ENCODE measurements at regions not wholly inside any gene's neighbourhood (a gene's known extent, or its start where the extent isn't known, plus 50 kb on each side); places are given as distances from the start of the nearest gene placed in this dataset.

DNA sequence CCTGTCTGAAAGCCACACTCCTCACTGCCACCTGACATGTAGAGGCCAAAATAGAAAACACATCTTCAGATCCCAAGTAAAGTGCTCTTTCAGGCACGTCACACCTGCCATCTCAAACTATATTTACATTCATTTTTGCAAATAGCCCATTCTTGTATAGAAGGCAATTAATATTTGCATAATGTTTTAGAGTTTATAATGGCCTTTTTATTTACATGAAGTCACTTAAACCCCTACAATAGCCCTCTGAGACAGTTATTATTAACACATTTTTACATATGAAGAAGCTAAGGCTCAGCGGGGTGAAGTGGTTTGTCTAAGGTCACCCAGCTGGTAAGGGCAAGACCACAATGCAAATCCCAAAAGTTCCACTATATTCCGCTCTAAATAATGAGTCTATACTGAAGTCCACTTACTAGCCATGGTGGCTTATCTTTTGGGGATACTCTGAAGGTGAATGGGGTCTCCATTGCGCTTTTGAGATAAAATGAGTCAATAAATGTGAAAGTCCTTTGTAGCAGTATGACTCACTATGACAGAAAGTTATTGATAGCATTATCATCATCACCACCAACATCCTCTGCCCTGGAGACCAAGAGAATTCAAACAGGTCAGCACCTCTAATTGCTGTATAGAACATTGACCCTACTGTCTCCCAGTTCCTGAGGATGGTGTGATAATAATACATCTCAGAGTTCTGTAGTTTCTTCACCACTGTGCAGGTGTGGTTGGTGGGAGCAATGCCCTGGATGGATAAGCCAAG lies 155.9 kb upstream of the BCL6 start:
- DNase-seq (ENCODE audit: low read depth in 2 of 2): no peak

- no peak for DNase-seq (ENCODE audit: low read depth in 2 of 2)
Observed at GRCh38 chr3:187902041-187902471, 156.8 kb upstream of the BCL6 start.

- no peak for DNase-seq (ENCODE audit: low read depth in 2 of 2)
Observed at GRCh38 chr3:187902936-187903335, 157.7 kb upstream of the BCL6 start.

GRCh38 chr3:187903697-187904096 lies 158.4 kb upstream of the BCL6 start:
- DNase-seq (ENCODE audit: low read depth in 2 of 2): no peak

DNA sequence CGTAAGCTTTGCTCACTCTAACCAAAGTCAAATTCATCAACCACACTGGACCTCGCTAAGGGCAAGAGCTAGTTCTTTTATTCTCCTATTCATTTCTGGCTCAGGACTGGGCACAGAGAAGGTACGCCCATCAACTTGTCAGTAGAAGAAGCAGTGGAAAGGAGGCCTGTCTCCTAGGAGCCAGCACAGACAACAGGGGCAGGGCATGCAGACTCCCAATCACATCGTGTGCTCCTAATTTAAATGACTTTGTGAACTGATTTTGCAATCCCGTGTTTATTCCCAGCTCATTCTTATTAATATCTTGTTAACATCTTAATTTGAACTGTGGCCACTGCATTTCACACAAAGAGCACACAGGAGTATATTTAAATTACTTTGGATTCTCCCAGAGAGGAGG lies 161.1 kb upstream of the BCL6 start:
- DNase-seq (ENCODE audit: low read depth in 2 of 2): no peak

GRCh38 chr3:187906920-187907319 lies 161.7 kb upstream of the BCL6 start:
- DNase-seq (ENCODE audit: low read depth in 2 of 2): no peak

- no peak for DNase-seq (ENCODE audit: low read depth in 2 of 2)
Observed at GRCh38 chr3:187909866-187910265, 164.6 kb upstream of the BCL6 start.

GRCh38 chr3:187912007-187912406 lies 166.7 kb upstream of the BCL6 start:
- no peak for DNase-seq (ENCODE audit: low read depth in 2 of 2)

DNA sequence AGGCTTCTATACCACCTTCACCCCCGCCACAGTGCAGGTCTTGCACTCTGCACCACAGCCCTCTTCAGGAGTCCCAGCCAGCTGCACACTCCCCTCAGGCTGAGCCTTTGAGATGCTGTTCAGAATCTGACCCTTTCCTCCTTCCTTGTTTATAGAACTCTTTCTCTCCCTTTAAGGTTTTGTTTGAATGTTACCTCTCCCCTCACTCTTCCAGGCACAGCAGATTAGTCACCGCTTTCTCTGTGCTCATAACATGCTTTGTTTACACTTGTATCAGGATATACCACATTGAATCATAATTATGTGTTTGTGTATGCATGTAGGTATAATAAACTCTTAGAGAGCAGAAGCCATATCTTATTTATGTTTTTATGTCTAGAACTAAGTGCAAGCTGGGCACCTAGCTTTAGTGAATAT lies 168.4 kb upstream of the BCL6 start:
- no peak for DNase-seq (ENCODE audit: low read depth in 2 of 2)

GRCh38 chr3:187914231-187914630 lies 169.0 kb upstream of the BCL6 start:
- DNase-seq (ENCODE audit: low read depth in 2 of 2): no peak

GRCh38 chr3:187916072-187916471 lies 170.8 kb upstream of the BCL6 start:
- no peak for DNase-seq (ENCODE audit: low read depth in 2 of 2)

- DNase-seq (ENCODE audit: low read depth in 2 of 2): no peak
Observed at GRCh38 chr3:187918081-187918644, 172.9 kb upstream of the BCL6 start.

- DNase-seq (ENCODE audit: low read depth in 2 of 2): no peak
Observed at GRCh38 chr3:187919048-187919447, 173.8 kb upstream of the BCL6 start.

- DNase-seq (ENCODE audit: low read depth in 2 of 2): no peak
Observed at GRCh38 chr3:187919544-187919943, 174.3 kb upstream of the BCL6 start.

- no peak for DNase-seq (ENCODE audit: low read depth in 2 of 2)
Observed at GRCh38 chr3:187920030-187920429, 174.8 kb upstream of the BCL6 start.

DNA sequence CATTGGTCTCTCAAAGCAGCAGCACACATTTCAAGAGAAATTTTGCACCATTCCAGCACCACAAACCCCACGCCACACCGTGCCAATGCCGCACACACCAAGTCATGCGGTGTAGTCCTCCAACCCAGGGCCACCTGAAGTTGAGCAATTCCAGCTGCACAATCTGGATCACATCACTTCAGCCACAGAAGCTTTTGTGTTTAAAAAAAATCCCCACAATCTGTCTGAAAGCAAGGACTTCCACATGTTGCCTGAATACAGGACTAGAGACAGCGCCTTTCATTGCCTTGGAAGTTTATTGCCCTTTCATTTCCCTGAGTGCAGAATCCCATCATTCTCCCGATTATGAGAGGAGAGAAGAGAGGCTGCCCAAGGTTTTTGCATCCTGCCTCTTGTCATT lies 175.6 kb upstream of the BCL6 start:
- DNase-seq (ENCODE audit: low read depth in 2 of 2): peak; percentile 43 to 47

- no peak for DNase-seq (ENCODE audit: low read depth in 2 of 2)
Observed at GRCh38 chr3:187921391-187922074, 176.3 kb upstream of the BCL6 start.

DNA sequence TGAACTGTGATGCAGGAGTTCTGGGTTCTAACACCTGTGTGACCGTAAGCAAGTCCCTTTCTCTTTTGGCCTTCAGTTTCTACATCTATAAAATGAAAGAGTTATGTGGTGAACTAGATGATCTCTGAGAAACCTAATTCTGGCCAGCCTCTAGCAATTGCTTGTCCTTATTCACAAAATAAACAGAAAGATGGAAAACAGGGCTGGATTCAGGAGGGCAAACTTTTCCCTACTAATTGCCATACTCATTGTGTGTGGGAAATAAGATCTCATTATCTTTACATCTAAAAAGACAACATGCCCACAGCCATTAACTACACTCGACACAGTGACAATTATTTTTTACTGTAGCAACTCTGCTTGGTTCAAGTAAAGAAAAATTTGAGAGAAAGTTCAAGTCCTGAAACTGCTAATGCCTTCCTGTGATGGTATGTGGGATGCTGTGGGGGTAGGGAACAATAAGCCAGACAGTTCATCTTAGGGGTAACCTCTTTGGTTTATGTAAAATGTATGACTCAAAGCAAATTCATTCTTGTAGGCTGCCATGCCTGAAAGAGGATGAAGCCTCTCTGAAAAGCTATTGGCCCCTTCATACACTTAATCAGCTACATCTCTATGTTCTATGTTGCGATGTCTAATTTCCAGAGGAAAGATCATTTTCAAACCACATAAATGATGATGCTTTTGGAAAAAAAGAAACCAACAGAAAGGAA lies 177.6 kb upstream of the BCL6 start:
- peak; percentile 26 to 39 for DNase-seq (ENCODE audit: low read depth in 2 of 2)

GRCh38 chr3:187924651-187925050 lies 179.4 kb upstream of the BCL6 start:
- no peak for DNase-seq (ENCODE audit: low read depth in 2 of 2)

DNA sequence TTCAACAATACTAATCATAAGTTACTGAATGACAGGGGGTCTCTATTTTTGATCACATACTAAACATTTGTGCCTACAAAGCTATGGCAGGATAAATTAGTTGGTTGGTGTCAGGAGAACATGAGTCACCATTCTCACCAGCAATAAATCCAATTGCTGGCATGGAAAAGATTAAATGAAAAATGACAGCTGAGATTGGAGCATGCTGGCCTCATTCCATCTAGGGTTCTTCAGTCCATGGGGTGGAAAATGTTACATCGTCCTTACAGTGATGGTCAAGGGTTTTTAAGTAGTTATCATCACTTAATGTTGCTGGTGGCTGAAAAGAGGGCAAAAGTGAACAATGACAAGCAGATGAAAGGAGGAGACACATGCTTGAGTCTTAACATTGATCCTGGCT lies 180.1 kb upstream of the BCL6 start:
- DNase-seq (ENCODE audit: low read depth in 2 of 2): no peak

GRCh38 chr3:187926620-187927019 lies 181.4 kb upstream of the BCL6 start:
- no peak for DNase-seq (ENCODE audit: low read depth in 2 of 2)

GRCh38 chr3:187927565-187927964 lies 182.3 kb upstream of the BCL6 start:
- no peak for DNase-seq (ENCODE audit: low read depth in 2 of 2)
